Neural progenitor cell (in vitro differentiated cells): ENCODE measurements at regions not wholly inside any gene's neighbourhood (a gene's known extent, or its start where the extent isn't known, plus 50 kb on each side); places are given as distances from the start of the nearest gene placed in this dataset.

Source experiments
- EZH2 ChIP-seq: fragments of 200-600 bp; sonication (generic); IDR thresholded peaks from 2 replicates; pipeline ENCODE4 v1.6.1; 2017; ENCODE audit warnings: antibody characterized with exemption, mild to moderate bottlenecking, moderate library complexity
- EZH2phosphoT487 ChIP-seq: fragments of 200-600 bp; sonication (generic); IDR thresholded peaks from 2 replicates; pipeline ENCODE4 v1.6.1; 2017; ENCODE audit warnings: antibody characterized with exemption
- TF ChIP-seq, protein P1 (sequence below): fragments of 200-600 bp; sonication (generic); IDR thresholded peaks from 2 replicates; pipeline ENCODE4 v1.5.1; 2017; ENCODE audit warnings: antibody characterized with exemption, mild to moderate bottlenecking

DNA sequence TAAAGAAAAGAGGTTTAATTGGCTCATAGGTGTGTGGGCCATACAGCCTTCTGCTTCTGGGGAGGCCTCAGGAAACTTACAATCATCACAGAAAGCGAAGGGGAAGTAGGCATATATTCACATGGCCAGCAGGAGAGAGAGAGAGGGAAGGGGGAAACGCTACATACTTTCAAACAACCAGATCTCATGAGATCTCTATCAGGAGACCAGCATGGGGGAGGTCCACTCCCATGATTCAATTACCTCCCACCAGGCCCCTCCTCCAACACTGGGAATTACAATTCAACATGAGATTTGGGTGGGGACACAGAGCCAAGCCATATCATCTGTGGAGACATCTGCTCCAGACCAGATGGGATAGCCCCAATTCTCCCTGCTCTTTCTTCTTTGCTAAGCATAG, 866.0 kb downstream of the BRD1 start:
- TF ChIP-seq, protein P1, sequence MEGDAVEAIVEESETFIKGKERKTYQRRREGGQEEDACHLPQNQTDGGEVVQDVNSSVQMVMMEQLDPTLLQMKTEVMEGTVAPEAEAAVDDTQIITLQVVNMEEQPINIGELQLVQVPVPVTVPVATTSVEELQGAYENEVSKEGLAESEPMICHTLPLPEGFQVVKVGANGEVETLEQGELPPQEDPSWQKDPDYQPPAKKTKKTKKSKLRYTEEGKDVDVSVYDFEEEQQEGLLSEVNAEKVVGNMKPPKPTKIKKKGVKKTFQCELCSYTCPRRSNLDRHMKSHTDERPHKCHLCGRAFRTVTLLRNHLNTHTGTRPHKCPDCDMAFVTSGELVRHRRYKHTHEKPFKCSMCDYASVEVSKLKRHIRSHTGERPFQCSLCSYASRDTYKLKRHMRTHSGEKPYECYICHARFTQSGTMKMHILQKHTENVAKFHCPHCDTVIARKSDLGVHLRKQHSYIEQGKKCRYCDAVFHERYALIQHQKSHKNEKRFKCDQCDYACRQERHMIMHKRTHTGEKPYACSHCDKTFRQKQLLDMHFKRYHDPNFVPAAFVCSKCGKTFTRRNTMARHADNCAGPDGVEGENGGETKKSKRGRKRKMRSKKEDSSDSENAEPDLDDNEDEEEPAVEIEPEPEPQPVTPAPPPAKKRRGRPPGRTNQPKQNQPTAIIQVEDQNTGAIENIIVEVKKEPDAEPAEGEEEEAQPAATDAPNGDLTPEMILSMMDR = no peak
- TF ChIP-seq EZH2 = no peak
- no peak for TF ChIP-seq EZH2phosphoT487
